PC-3 (cell line): ENCODE measurements at regions not wholly inside any gene's neighbourhood (a gene's known extent, or its start where the extent isn't known, plus 50 kb on each side); places are given as distances from the start of the nearest gene placed in this dataset.

Experiments
- CTCF ChIP-seq: fragments of 300-600 bp; sonication (generic); conservative IDR thresholded peaks from 2 replicates; pipeline ENCODE4 v1.5.1; 2017; ENCODE audit warnings: antibody characterized with exemption, low read depth, mild to moderate bottlenecking, low read length
- EZH2 ChIP-seq: fragments of 300-600 bp; sonication (generic); IDR thresholded peaks from one replicate; pipeline ENCODE4 v1.6.1; 2017; ENCODE audit warnings: antibody characterized with exemption, mild to moderate bottlenecking, low read length; ENCODE audit not compliant: unreplicated experiment

GRCh38 chr17:5730373-5730772, 146.1 kb upstream of the NLRP1 start:
- TF ChIP-seq CTCF (no peak), EZH2 (no peak)
